22Rv1 (cell line): ENCODE measurements at regions not wholly inside any gene's neighbourhood (a gene's known extent, or its start where the extent isn't known, plus 50 kb on each side); places are given as distances from the start of the nearest gene placed in this dataset.

Experiments used
- ZFX ChIP-seq: fragments of 450-650 bp; IDR thresholded peaks from 2 replicates; pipeline ENCODE4 v1.6.1; 2017; ENCODE audit warnings: antibody characterized with exemption, borderline replicate concordance
- TF ChIP-seq, protein P1 (sequence below): fragments of 450-650 bp; IDR thresholded peaks from 2 replicates; pipeline ENCODE4 v1.5.1; 2017; ENCODE audit warnings: mild to moderate bottlenecking

DNA sequence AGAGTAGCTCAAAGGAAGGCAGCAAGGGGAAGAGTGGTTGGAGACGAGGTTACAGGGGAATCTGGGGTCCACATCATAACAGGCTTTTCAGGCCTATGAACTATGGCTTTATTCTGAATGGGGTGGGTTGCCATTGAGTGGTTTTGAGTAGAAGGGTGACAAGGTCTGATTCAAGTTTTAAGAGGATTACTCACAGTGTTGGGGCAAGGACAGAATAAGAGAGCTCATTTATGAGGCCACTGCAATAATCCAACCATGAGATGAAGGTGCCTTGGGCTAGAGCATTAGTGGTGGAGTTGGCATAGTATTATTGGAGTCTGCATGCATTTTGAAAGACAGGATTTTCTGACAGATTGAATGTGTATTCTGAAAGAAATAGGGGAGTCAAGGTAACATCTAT lies 315.9 kb downstream of the RNF144A start:
- TF ChIP-seq, protein P1, sequence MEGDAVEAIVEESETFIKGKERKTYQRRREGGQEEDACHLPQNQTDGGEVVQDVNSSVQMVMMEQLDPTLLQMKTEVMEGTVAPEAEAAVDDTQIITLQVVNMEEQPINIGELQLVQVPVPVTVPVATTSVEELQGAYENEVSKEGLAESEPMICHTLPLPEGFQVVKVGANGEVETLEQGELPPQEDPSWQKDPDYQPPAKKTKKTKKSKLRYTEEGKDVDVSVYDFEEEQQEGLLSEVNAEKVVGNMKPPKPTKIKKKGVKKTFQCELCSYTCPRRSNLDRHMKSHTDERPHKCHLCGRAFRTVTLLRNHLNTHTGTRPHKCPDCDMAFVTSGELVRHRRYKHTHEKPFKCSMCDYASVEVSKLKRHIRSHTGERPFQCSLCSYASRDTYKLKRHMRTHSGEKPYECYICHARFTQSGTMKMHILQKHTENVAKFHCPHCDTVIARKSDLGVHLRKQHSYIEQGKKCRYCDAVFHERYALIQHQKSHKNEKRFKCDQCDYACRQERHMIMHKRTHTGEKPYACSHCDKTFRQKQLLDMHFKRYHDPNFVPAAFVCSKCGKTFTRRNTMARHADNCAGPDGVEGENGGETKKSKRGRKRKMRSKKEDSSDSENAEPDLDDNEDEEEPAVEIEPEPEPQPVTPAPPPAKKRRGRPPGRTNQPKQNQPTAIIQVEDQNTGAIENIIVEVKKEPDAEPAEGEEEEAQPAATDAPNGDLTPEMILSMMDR, result no peak
- no peak for TF ChIP-seq ZFX
